ENCODE measurements at regions not wholly inside any gene's neighbourhood (a gene's known extent, or its start where the extent isn't known, plus 50 kb on each side); places are given as distances from the start of the nearest gene placed in this dataset.

DNA sequence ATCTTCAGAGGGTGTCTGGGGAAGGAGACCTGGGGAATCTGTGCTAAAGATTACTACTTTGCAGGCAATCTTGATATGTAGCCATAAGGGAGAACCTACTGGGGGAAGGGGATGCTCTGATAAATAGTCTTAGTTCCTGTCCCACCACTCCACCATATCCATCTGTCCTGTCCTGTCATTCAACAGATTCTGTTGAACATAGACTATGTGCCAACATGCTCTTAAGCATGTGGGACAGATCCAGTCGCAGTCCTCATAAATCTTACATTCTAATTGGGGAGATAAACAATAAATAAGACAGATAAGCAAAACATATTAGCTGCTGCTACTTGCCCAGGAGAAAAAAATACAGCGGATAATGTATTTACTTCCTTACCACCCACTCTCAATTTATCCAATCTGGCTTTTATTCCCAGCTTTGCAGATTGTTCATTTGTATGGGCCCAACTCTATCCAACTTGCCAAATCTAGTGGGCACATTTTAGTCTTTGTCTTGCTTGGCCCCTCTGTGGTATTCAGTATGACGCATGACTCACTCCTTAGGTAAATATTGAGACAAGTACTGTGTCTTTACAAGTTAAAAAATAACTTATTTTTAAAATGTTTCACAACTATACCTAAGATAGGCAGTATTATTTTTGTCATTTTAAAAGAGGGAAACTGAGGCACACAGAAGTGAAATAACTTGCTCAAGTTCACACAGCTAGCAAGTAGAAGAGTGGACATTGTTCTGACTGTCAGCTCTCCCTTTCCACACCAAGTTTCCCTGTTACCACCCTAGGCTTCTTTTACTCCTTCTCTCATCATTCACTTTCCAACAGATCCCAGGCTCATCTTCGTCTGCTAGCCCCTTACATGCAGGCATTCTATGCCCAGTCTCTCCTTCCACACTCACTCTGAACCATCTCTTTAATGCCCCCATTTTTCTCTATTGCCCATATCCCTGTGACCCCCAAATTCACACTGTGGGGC is 133.6 kb upstream of the SESN3 start:
- no TSS peak for BruUV-seq (replicated peaks)
- no peak for TF ChIP-seq SIN3A (IDR thresholded peaks at IDR 0.05; ENCODE audit: borderline replicate concordance, insufficient read depth, low read depth, low read length)
- no peak for TF ChIP-seq POLR2AphosphoS5 (IDR thresholded peaks at IDR 0.05; ENCODE audit: low read depth, low read length)
- no peak for TF ChIP-seq TCF7L2 (IDR thresholded peaks at IDR 0.05; ENCODE audit: low read depth, low read length)
- TF ChIP-seq, protein P1, sequence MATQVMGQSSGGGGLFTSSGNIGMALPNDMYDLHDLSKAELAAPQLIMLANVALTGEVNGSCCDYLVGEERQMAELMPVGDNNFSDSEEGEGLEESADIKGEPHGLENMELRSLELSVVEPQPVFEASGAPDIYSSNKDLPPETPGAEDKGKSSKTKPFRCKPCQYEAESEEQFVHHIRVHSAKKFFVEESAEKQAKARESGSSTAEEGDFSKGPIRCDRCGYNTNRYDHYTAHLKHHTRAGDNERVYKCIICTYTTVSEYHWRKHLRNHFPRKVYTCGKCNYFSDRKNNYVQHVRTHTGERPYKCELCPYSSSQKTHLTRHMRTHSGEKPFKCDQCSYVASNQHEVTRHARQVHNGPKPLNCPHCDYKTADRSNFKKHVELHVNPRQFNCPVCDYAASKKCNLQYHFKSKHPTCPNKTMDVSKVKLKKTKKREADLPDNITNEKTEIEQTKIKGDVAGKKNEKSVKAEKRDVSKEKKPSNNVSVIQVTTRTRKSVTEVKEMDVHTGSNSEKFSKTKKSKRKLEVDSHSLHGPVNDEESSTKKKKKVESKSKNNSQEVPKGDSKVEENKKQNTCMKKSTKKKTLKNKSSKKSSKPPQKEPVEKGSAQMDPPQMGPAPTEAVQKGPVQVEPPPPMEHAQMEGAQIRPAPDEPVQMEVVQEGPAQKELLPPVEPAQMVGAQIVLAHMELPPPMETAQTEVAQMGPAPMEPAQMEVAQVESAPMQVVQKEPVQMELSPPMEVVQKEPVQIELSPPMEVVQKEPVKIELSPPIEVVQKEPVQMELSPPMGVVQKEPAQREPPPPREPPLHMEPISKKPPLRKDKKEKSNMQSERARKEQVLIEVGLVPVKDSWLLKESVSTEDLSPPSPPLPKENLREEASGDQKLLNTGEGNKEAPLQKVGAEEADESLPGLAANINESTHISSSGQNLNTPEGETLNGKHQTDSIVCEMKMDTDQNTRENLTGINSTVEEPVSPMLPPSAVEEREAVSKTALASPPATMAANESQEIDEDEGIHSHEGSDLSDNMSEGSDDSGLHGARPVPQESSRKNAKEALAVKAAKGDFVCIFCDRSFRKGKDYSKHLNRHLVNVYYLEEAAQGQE (IDR thresholded peaks at IDR 0.05; ENCODE audit: insufficient read depth in 1 of 2, low read depth in 2 of 2, low read length in 1 of 2): no peak
- TF ChIP-seq, protein P2, sequence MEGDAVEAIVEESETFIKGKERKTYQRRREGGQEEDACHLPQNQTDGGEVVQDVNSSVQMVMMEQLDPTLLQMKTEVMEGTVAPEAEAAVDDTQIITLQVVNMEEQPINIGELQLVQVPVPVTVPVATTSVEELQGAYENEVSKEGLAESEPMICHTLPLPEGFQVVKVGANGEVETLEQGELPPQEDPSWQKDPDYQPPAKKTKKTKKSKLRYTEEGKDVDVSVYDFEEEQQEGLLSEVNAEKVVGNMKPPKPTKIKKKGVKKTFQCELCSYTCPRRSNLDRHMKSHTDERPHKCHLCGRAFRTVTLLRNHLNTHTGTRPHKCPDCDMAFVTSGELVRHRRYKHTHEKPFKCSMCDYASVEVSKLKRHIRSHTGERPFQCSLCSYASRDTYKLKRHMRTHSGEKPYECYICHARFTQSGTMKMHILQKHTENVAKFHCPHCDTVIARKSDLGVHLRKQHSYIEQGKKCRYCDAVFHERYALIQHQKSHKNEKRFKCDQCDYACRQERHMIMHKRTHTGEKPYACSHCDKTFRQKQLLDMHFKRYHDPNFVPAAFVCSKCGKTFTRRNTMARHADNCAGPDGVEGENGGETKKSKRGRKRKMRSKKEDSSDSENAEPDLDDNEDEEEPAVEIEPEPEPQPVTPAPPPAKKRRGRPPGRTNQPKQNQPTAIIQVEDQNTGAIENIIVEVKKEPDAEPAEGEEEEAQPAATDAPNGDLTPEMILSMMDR (IDR thresholded peaks at IDR 0.05): 0 out of 2 replicates have a peak, but pooled peaks have one; percentile 4
- intact Hi-C loops (cut with micrococcal nuclease; ENCODE audit: unreplicated experiment) (no loop called here), in situ Hi-C loops (cut with HindIII; ENCODE audit: low pct_unique_long_range_greater_than_20kb, low sequenced_read_pairs) (no loop called here)
- Histone ChIP-seq H3K27me3 (ENCODE audit: control insufficient read depth, insufficient read depth, low read length) (peaks cover 5% of the 10 kb centered on the region; the same call in 1 of the 2 replicates), H3K27ac (ENCODE audit: low read length) (no peak overlapping the region), H3K9me3 (ENCODE audit: control insufficient read depth, insufficient read depth, low read depth, low read length) (no peaks in the 10 kb centered on the region), H3K36me3 (ENCODE audit: control insufficient read depth, insufficient read depth, low read length) (no peaks in the 10 kb centered on the region), H3K4me3 (ENCODE audit: low read depth in 2 of 2, low read length in 2 of 2) (no peak overlapping the region), H3K4me1 (ENCODE audit: control insufficient read depth, insufficient read depth, low read length) (no peaks in the 10 kb centered on the region)
- ATAC-seq (no peak), DNase-seq (ENCODE audit: low read depth, low spot score) (no peak)
- CTCF ChIA-PET: no interaction called here
- POLR2A ChIA-PET: no interaction called here

- in situ Hi-C loops (cut with HindIII; ENCODE audit: low pct_unique_long_range_greater_than_20kb, low sequenced_read_pairs) (no loop called here), intact Hi-C loops (cut with micrococcal nuclease; ENCODE audit: unreplicated experiment) (no loop called here)
- CTCF ChIA-PET: no interaction called here
- Histone ChIP-seq H3K27me3 (ENCODE audit: control insufficient read depth, insufficient read depth, low read length) (peaks cover 3% of the 10 kb centered on the region; the same call in 1 of the 2 replicates), H3K27ac (ENCODE audit: low read length) (no peak overlapping the region), H3K9me3 (ENCODE audit: control insufficient read depth, insufficient read depth, low read depth, low read length) (no peaks in the 10 kb centered on the region), H3K4me1 (ENCODE audit: control insufficient read depth, insufficient read depth, low read length) (no peaks in the 10 kb centered on the region), H3K36me3 (ENCODE audit: control insufficient read depth, insufficient read depth, low read length) (no peaks in the 10 kb centered on the region), H3K4me3 (ENCODE audit: low read depth in 2 of 2, low read length in 2 of 2) (no peak overlapping the region)
- POLR2A ChIA-PET: no interaction called here
- ATAC-seq (no peak), DNase-seq (ENCODE audit: low read depth, low spot score) (no peak)
- TF ChIP-seq POLR2AphosphoS5 (IDR thresholded peaks at IDR 0.05; ENCODE audit: low read depth, low read length) (no peak), TCF7L2 (IDR thresholded peaks at IDR 0.05; ENCODE audit: low read depth, low read length) (no peak)
- TF ChIP-seq, protein P2 (IDR thresholded peaks at IDR 0.05): no peak
- TF ChIP-seq, protein P1 (IDR thresholded peaks at IDR 0.05; ENCODE audit: insufficient read depth in 1 of 2, low read depth in 2 of 2, low read length in 1 of 2): no peak
- BruUV-seq (replicated peaks): no TSS peak
Observed at GRCh38 chr11:95363708-95364107, 132.7 kb upstream of the SESN3 start.

Data from Panc1 (cell line).